ENCODE measurements at regions not wholly inside any gene's neighbourhood (a gene's known extent, or its start where the extent isn't known, plus 50 kb on each side); places are given as distances from the start of the nearest gene placed in this dataset.

GRCh38 chr13:23488442-23488841, 54.9 kb upstream of the SACS start:
- peak; percentile 16 for DNase-seq

- no peak for DNase-seq
Observed at GRCh38 chr13:23496255-23496654, 62.8 kb upstream of the SACS start.

GRCh38 chr13:23497191-23497590, 63.7 kb upstream of the SACS start:
- peak; percentile 14 for DNase-seq

GRCh38 chr13:23500849-23501248, 67.3 kb upstream of the SACS start:
- peak; percentile 94 for DNase-seq

- no peak for DNase-seq
Observed at GRCh38 chr13:23504180-23504579, 66.0 kb upstream of the TNFRSF19 start.

- DNase-seq: peak; percentile 41
Observed at GRCh38 chr13:23505007-23505406, 65.2 kb upstream of the TNFRSF19 start.

GRCh38 chr13:23506071-23506806, 64.0 kb upstream of the TNFRSF19 start:
- peak; percentile 95 for DNase-seq

- DNase-seq: peak; percentile 78
Observed at GRCh38 chr13:23506807-23507291, 63.4 kb upstream of the TNFRSF19 start.

- DNase-seq: no peak
Observed at GRCh38 chr13:23509781-23510543, 60.2 kb upstream of the TNFRSF19 start.

GRCh38 chr13:23510544-23510916, 59.7 kb upstream of the TNFRSF19 start:
- no peak for DNase-seq

- DNase-seq: no peak
Observed at GRCh38 chr13:23510979-23511735, 59.1 kb upstream of the TNFRSF19 start.

GRCh38 chr13:23512762-23513395, 57.3 kb upstream of the TNFRSF19 start:
- DNase-seq: no peak

GRCh38 chr13:23513455-23513854, 56.8 kb upstream of the TNFRSF19 start:
- no peak for DNase-seq

GRCh38 chr13:23514076-23514475, 56.1 kb upstream of the TNFRSF19 start:
- DNase-seq: no peak

GRCh38 chr13:23515116-23515515, 55.1 kb upstream of the TNFRSF19 start:
- DNase-seq: no peak

- DNase-seq: no peak
Observed at GRCh38 chr13:23516190-23516589, 54.0 kb upstream of the TNFRSF19 start.

GRCh38 chr13:23516702-23517101, 53.5 kb upstream of the TNFRSF19 start:
- DNase-seq: no peak

- no peak for DNase-seq
Observed at GRCh38 chr13:23518231-23518630, 52.0 kb upstream of the TNFRSF19 start.
